H1 (cell line): ENCODE measurements at regions not wholly inside any gene's neighbourhood (a gene's known extent, or its start where the extent isn't known, plus 50 kb on each side); places are given as distances from the start of the nearest gene placed in this dataset.

Source experiments
- HDAC6 ChIP-seq: IDR thresholded peaks from one replicate; pipeline ENCODE4 v1.7.1; 2012; ENCODE audit warnings: low read depth, mild to moderate bottlenecking, inconsistent platforms, low read length, moderate library complexity

- no peak for TF ChIP-seq HDAC6
These were observed 195.5 kb downstream of the ADSS2 start (continued) for GRCh38 chr1:244256086-244256676.
